PFSK-1 (cell line): ENCODE measurements at regions not wholly inside any gene's neighbourhood (a gene's known extent, or its start where the extent isn't known, plus 50 kb on each side); places are given as distances from the start of the nearest gene placed in this dataset.

Experiments
- FOXP2 ChIP-seq: optimal IDR thresholded peaks from 2 replicates; pipeline ENCODE3; 2011; ENCODE audit warnings: borderline replicate concordance, control low read depth, inconsistent platforms; ENCODE audit not compliant: insufficient read depth; ENCODE audit errors: extremely low read length, extremely low read depth
- POLR2AphosphoS5 ChIP-seq: IDR thresholded peaks from 2 replicates; pipeline ENCODE4 v1.6.1; 2012; ENCODE audit warnings: low read depth, mild to moderate bottlenecking, control low read depth, low read length, moderate library complexity
- REST ChIP-seq, 2 experiments: IDR thresholded peaks; 2 replicates each; pipeline versions ENCODE4 v1.6.1 to v1.8.0; 2011 to 2012; ENCODE audit warnings: low read depth in 2 of 2, low read length in 2 of 2, control low read depth in 1 of 2, inconsistent platforms in 1 of 2, mild to moderate bottlenecking in 1 of 2, moderate library complexity in 1 of 2; ENCODE audit not compliant: insufficient read depth in 1 of 2
- SIN3A ChIP-seq: IDR thresholded peaks from 2 replicates; pipeline ENCODE4 v1.6.1; 2012; ENCODE audit warnings: mild to moderate bottlenecking, low read length, moderate library complexity, borderline replicate concordance; ENCODE audit not compliant: insufficient read depth
- TAF1 ChIP-seq: IDR thresholded peaks from 2 replicates; pipeline ENCODE4 v1.6.1; 2012; ENCODE audit warnings: low read length, control low read depth, borderline replicate concordance; ENCODE audit not compliant: insufficient read depth

GRCh38 chr6:21664314-21665109, 71.0 kb downstream of the SOX4 start:
- peak; percentile 23 for TF ChIP-seq FOXP2
- no peak for TF ChIP-seq SIN3A

GRCh38 chr6:21665110-21665391, 71.5 kb downstream of the SOX4 start:
- TF ChIP-seq TAF1 = no peak
- no peak for TF ChIP-seq POLR2AphosphoS5

DNA sequence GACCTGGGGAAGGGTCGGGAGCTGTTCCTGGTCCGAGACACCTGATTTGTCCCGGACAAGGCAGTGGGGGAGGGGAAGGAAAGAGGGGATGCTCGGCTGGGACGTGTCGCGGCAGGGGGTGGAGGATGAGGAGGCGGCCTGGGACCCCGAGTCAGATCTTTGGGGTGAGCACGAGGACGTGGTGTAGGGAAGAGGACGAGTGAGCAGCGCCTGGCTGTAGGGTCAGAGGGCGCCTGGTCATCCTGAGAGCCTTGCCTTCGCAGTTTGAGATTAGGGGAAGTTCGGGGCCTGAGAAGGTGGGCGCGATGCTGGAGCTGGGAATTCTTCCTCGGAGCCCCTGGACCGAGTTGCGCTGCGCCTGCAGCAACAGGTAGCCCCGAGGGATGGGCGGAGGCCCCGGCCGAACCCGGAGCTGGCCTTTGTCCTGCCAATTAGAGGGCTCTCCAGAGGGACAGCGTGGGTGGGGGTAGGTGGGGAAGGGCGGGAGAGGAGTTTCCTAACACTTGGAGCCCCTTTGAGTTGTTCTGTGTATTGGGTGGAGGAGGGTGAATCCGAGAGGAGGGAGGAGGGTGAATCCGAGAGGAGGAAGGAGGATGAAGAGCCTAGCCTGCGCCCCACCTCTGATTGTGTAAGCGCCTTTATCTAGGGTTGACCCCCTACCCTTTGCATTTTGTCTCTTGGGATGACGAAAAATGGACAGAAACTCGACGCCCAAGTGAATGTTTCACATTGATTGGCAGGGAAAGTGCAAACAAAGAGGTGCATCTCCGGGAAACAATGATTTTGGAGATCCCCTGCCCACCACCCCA, 72.0 kb downstream of the SOX4 start:
- TF ChIP-seq POLR2AphosphoS5 (no peak), TAF1 (no peak), SIN3A (no peak), FOXP2 (no peak), REST (IDR thresholded peaks at IDR 0.05; ENCODE audit: insufficient read depth in 1 of 2, low read depth in 2 of 2, low read length in 2 of 2) (no peak)

- TF ChIP-seq SIN3A (no peak), REST (IDR thresholded peaks at IDR 0.05; ENCODE audit: insufficient read depth in 1 of 2, low read depth in 2 of 2, low read length in 2 of 2) (no peak), TAF1 (no peak), POLR2AphosphoS5 (no peak)
Measured at GRCh38 chr6:21666201-21666691, 72.7 kb downstream of the SOX4 start.

DNA sequence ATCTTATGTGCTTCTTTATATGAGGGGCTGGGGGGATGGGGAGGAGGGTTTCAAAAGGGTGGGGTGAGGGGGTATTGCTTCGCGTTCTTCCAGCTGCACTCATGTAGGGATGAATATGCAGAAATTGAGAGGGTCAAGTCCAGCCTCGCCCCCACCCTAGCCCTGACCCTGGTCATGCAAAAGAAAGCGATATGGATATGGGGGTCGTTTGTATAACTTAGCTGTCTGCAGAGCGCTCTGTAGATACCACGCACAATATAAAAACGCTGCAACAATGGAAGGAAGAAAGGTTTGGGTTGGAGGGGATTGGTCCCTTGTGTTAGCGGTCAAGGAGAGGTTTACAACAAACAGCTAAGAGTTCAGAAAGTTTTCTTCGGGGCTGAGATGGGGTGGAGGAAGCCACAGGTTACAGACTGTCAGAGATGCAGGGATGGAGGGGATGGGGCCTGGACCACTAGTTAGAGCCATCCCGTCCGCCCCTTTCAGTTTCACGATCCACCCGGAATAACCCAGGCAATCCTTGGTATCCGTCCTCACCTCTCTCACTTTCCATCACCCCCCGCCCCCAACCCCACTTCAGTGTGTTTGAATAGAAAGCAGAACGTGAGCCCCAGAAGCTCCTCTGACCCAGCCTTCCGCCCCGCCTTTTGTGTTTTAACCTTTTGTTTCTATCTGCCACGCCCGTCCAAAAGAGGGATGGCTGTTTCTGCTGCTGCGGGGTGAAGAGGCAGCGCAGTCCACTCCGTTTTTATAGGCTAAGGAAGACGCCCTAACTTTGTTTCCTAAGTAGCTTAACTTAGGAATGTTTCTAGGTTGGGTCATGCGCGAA, 73.5 kb downstream of the SOX4 start:
- TF ChIP-seq TAF1 (no peak), REST (IDR thresholded peaks at IDR 0.05; ENCODE audit: insufficient read depth in 1 of 2, low read depth in 2 of 2, low read length in 2 of 2) (no peak)

- no peak for TF ChIP-seq SIN3A
- TF ChIP-seq TAF1 = no peak
- no peak for TF ChIP-seq FOXP2
- no peak for TF ChIP-seq POLR2AphosphoS5
- TF ChIP-seq REST (IDR thresholded peaks at IDR 0.05; ENCODE audit: insufficient read depth in 1 of 2, low read depth in 2 of 2, low read length in 2 of 2) = no peak
Measured at GRCh38 chr6:21668795-21669194, 75.2 kb downstream of the SOX4 start.
